ENCODE measurements at regions not wholly inside any gene's neighbourhood (a gene's known extent, or its start where the extent isn't known, plus 50 kb on each side); places are given as distances from the start of the nearest gene placed in this dataset.
"Not testable (repeated sequence)": the region's sequence is repeated elsewhere in the genome, so short reads cannot be mapped to it uniquely, and the experiment has no call there.

DNA sequence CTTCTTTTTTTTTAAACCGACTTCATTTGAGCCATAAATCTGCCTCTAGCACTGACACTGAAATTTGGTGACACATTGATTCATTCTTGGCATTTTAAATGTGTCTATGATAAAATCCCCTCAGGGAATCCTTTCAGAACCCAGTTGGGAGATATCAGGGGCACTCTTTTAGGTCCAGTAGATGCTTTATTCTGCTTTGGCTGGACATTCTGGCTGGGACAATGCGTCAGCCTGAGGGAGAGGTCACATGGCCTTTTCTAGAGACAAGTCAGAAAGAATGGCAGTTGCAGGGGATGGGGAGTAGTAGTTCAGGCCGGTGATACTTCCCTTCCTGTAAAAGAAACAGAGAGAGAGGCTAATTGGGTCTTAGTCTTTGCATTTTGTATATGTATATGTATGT is 63.1 kb downstream of the TRIM43 start:
- DNase-seq = not testable (repeated sequence)

DNA sequence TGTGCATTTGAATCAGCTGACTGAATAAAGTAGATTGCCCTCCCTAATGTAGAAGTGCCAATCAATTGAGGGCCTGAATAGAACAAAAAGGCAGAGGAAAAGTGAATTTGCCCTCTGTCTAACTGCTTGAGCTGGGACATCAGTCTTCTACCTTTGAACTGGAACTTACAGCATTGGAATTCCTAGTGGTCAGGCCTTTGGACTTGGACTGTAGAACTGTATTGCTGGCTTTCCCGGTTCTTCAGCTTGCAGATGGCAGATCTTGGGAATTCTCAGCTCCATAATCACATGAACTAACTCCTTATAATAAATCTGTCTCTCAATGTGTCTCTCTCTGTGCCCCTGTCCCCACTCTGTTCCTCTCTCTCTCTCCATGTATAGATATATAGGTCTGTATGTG is 64.8 kb downstream of the TRIM43 start:
- DNase-seq = not testable (repeated sequence)

DNA sequence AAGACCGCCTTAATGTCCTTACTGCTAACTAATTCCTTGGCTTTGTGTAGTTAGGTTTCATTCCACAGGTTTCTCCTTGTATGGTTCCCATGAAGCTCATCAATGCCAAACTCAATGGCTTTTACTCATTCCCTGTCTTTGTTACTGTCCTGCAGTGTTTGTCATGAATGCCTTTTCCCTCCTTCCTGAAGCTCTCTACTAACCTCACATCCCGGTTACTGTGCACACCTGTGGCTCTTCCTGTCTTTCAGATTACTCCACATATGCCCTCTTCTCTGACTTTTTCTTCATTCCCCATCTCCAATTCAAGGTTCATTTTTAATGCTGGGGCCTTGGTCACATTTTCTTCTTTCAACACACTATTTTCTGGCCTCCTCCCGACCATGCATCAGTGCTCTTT is 66.1 kb downstream of the TRIM43 start:
- not testable (repeated sequence) for DNase-seq

DNA sequence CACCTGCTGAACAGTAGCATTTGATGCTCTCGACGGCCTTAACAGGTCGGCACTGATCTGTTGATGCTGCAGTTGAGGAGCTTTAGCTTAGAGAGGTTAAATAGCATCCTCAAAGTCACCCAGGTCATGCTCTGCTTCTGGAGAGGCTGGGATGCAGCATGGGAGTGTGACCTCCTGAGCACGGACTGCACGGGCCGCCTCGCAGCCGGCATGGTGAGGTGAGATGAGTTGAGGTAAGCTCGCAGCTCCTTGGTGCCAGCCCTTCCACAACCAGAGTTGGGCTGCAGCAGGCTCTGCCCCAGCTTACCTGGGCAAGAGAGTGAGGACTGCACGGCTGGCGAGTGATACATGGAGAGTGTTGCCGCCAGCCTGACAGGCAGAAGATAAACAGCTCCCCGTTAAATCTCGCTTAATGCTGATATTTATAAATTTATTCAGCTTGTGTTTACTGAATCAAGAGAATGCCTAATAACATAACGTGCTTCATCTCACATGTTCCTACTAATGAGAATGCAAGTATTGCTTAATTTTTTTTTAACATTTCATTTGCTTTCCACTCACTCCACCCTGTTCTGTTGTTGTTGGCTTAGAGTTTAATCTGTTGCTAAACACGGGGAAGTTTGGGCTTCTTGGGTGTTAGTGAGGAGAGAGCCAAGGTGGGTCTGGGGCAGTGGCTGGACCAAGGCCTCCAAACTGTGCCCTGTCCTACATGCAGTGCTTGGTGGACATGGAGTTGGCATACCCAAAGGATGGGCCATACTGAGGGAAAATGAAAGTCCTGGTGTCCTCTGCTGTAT is 69.2 kb downstream of the TRIM43 start:
- not testable (repeated sequence) for DNase-seq

DNA sequence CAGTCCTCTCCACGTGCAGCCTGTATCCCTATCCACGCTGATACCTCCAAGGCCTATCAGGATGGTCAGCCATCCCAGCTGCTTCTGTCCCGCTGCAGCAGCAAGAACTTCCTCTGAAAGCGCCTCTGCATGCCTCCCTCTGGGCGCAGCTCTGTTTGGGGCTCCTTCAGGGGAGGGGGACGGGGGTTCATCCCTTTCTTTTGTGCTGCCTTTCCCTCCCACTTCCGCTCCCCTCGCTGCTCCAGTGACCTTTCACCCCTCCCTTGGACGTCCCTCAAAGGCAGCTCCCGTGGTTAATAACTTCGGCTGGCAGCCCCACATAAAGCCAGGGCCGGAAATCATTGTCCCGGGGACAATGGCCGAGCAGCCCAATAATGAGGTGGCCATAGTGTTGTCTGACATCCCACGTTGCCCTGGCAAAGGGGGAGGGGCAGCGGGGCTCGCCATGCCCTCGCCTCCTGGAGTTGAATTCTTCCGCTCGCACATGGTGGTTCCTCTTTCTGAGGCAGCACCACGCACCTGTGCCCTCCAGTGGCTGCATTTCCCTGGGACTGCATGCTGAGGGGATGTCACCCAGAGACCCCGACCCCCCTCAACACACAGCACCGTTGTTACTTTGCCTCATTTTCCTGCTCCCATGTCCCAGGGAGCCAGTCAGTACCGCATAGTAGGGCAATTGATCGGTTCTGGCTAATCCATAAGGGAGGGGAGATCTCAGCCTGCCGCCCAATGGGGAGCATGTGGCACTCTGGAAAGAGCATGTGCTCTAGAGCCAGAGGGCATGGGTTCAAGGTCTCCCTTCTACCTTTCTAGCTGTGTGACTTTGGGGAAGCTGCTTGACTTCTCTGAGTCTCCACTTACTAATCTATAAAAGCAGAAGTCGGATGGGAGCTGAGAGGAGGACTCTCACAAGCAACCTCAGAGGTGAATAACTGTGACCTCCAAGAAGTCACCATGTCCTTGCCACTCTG is 72.0 kb downstream of the TRIM43 start:
- not testable (repeated sequence) for DNase-seq

DNA sequence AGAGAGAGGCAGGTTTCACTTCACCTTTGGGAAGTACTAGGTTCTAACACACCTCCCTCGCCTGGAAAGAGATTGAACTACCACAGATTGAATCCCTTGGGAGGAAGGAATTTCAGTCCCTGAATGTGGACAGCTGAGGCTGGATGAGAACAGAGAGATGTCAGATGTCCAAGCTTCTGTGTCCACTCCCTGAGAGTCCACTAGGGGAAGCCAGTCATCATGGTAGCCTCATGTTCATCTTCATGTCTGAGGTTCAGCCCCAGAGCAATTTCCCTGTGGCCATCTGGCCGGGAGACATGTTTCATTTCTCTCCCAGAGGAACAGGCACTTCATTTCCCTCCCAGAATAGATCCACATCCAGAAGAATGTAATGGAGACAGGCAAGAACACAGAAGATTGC is 74.8 kb downstream of the TRIM43 start:
- DNase-seq = not testable (repeated sequence)

DNA sequence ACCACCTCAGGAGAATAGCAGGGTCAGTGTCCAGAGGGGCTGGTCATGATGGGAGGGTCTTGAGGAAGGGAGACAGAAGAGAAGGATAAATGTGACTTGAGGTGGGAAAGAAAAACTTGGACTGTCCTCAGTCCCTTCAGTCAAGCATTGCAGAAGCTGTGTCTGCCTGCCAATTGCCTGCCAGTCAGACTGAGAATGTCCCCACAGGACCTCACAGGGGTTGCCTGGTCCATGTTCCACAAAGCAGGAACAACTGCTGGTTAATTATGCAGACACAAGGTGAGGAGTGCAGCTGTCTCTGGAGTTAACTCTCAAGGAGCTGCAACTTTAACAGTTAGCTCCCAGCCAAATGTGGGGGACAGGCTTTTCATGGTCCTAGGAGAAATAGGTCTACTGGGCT is 75.7 kb downstream of the TRIM43 start:
- no peak for DNase-seq

DNA sequence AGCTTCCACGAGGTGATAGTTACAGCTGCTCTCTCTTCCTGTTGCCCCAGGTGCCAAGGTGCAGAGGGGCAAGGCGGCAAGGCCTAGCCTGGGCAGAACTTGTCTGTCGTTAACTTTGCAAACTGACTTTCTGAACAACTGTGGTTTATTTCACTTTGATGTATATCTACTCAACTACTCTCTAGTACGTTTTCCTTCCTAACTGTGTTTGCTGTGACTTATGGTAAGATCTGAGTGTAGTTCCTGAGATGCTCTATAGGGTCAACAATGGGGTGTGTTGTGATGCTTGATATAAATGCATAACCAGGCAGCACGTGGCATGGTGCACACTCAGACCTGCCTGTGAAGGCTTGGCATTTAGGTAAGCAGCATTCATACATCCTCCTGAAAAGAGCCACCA is 77.1 kb downstream of the TRIM43 start:
- DNase-seq = not testable (repeated sequence)

DNA sequence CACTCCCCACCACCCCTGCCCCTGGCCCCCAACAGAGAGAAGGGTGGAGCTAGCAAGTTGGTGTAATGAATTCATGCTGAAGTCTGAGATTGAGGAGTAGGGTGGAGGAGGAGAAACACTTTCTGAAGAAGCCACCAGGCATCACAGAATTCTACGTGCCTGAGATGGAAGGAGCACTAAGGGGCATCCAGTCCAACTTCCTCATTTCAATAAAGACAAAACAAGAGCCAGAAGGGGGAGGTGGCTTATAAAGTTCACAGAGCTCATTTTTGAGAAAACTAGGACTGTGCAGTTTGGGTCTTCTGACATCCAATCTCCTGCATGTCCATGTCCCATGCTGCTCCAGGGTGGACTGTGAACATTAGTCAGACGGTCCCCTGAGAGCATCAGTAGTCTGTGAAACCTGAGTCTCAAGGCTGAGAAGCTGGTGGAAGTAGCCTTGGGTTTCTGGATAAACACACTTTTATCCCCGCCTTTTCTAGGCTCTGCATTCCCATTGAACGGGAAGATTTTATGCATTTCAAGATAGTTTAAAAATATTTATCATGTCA is 77.7 kb downstream of the TRIM43 start:
- DNase-seq = no peak

DNA sequence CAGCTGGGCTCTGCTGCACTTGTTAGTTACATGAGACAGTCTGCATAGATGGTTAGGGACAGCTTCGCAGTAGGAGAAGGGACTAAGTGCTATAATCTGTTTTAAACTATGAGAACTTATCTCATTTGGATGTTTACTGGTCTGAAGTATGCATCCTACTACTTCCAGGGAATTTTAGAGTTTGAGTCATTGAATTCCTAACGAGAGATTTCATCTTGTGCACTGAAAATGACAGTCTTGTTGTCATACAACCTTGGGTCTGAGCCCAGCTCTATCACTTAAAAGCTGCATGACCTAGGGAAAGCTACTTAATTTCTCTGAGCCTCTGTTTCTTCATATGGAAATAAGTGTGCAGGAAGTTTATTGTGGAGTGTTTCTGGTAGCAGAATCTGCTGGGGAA is 78.4 kb downstream of the TRIM43 start:
- DNase-seq = no peak

DNA sequence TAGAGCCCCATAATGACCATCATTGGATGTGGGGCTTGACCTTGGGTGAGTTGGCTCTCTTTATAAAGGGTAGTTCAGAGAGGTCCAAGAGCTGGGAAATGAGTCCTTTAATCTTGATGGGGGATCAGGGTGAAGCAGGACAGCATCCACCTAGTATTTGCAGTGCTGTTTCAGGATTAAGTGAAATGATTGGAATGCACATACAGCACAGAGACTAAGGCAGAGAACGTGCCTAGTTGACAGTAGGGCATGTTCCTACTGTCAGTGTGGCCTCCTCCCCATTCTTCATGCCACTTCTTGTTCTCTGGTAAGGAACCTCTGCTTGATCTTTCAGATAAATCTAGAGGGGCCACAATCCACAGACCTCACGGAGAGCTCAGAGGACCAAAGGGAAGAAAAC is 78.9 kb downstream of the TRIM43 start:
- no peak for DNase-seq

DNA sequence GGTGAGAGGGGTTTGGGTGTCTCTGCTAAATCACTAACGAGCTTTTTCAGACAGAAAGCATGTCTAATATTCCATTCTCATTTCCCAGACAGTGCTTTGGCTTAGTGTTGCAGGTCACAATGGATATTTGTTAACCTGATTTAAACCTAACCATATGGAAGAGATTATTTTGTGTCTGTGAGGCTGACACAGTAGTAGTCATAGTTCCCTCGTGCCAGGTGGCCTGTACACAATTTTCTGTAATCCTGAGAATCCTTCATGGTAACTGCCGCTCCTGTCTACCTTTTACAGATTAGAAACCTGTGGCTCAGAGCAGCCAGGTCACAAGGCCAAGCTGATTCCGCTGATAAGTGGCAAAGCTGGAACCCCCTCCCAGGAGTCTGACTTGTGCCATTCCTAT is 79.4 kb downstream of the TRIM43 start:
- not testable (repeated sequence) for DNase-seq

DNA sequence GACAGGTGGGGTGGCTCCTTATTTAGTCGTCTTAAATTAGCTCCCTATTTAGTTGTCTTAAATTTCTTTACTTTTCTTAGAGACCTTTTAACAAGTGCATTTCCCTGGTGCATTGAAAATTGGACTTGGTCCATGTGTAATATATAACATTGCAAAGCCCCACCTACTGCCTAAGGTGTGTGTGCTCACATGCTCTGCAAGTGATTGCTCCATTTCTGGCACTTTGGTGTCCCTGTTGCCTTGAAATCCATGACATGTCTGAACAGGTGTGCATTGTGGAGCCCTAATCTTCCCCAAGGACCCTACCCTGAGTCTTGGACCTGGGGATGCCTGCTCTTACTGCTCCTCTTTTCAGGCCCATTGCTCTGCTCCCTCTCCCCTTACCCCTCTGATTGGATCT is 80.2 kb downstream of the TRIM43 start:
- DNase-seq = not testable (repeated sequence)

DNA sequence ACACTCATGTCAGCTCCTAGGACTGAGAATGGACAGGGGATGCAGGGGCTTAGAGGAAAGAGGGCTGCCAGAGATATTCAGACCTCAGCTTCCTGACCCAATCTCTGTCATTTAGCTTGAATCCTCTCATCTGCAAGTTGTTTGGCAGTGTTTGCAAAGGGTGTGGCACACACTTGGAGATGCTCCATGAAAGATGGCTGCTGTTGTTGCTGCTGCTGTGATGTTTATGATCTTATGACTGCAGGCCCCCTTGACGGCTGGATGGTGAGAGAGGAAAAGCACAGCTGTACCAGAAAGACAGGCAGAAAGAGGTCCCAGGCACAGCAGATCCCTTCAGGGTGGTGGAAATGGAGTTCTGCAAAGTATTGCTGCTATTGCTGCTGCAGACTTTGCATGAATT is 80.7 kb downstream of the TRIM43 start:
- not testable (repeated sequence) for DNase-seq

DNA sequence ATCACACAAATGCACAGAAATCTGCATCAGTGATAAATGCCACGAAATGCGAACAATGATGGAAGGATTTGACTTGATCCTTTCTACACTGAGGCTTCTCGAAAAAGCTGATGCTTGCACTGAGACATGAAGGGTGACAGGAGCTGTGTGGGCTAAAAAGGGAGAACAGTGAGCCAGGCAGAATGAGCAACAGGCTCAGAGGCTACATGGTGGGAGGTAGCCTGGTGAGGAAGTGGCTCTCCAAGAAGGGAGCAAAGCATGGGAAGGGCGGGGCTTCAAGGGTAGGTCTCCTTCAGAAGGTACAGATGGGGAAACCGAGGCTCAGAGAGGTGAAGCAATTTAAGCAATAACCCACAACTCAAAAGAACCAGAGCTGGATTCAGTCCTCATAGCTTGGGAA is 82.4 kb downstream of the TRIM43 start:
- no peak for DNase-seq

DNA sequence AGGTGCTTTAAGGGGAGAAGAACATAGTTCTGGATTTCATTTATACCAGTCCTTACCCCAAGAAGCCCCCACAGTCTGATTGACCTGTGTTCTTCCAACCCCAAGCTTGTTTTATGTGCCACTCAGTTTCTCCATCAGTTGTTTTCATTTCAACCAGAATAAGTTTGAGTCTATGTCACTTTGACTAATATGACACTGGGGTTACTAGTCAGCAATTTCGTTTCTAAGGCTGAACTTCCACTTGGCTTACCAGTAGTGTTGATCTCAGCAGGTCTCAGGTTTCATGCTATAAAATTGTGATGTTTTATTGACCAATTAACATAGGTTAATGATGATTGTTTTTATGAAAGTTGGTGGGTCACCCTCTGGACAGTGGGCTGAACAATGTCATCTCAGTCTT is 84.8 kb downstream of the TRIM43 start:
- DNase-seq = not testable (repeated sequence)

DNA sequence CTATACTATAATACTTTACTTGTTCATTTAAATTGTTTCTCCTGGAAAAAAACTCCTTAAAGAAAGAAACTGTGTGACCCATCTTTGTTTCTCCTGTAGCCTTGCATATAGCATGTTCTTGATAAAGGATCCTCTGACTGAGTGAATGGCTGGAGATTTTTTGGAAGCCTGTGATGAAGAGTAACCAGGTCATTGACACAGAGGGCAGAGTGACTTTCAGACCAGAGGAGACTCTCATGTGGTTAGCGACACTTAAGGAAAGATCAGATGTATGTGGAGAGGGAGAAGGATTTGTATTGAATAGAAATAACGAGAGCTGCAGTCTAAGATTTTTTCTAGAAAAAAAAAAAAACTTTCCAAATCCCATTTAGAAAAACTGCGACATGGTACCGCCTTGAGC is 85.5 kb downstream of the TRIM43 start:
- DNase-seq = no peak

DNA sequence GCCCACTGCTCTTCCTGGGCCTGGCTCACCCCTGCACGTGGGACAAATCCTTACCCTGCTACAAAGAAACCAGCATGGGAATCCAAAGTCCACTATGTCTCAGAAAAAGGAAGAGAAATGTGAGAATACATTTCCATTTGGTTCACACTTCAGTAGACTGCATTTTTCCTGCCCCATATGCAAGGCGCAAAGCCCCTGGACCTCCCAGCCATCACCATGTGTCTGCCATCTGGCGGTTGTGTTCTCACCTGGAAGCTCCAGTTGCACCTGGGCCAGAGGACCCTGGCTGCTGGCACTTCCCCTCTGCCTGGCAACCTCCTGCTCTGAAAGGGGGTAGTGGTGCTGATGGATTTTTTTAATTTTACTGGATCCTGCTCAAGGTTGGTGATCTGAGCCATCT is 86.0 kb downstream of the TRIM43 start:
- not testable (repeated sequence) for DNase-seq

DNA sequence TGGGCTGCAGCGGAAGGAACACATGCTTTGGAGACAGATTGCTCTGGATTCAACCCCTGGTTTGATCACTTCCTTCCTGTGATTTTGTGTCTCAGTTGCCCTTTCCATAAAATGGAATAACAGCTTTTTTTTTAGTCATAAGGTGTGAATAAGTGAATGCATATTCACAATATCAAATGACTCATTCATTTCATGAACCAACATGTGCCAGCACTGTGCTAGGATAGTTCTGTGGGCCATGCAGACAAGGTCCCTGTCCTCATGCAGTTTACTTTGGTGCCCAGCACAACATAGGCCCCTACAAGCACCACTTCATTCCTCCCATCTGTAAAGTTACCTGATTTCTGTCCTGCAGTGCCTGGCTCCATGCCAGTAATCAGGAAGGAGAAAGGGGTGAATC is 89.4 kb downstream of the TRIM43 start:
- DNase-seq = not testable (repeated sequence)

DNA sequence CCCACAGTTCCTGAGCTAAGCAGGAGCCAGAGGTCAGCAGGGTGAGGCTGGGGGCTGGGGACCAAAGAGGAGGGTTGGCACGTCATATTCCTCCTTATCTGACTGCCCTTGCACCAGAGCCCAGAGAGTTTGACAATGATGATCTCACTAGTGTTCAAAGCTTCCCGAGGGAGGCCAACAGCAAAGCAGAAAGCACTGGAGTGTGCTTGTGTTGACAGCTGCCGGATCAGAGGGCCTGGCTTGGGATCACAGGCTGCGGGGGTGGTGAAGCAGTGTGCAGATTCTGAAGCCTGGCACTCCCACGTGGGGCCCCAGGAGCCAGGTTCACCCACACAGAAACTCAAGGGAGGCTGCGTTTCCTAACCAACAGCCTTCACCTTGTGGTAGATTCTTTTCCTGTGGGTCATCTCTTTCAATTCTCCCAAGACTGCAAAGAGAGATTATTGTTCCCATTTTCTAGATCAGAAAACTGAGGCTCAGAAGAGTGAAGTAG is 89.8 kb downstream of the TRIM43 start:
- DNase-seq = not testable (repeated sequence)

DNA sequence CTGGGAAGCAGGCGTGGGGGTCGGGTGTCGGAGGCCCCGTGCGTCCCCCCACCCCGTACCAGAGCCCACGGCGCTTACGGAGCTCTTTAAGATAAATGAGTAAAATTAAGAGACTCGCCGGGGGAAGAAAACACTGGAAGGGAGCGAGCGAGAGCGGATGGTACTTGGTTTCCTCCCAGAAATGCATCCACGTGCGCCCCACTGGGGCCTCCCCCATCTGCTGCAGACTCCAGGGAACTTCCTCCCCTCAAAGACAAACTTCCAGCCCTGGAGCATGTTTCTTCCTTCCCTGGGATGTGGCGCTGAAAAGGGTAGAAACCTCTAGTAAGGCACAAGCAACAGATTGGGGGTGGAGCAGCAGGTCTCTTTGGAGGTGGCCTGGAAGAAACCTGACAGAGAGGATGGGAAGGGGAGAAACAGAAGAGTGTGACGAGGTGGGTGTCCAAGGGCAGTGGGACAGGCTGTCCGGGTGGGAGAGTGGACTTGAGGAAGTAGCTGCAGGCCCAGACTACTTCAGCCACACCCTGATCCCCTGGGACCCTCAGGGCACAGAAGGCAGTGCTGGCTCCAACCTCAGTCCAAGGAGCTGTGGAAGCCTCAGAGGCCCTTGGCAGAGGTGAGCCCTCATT is 91.2 kb downstream of the TRIM43 start:
- DNase-seq = not testable (repeated sequence)

DNA sequence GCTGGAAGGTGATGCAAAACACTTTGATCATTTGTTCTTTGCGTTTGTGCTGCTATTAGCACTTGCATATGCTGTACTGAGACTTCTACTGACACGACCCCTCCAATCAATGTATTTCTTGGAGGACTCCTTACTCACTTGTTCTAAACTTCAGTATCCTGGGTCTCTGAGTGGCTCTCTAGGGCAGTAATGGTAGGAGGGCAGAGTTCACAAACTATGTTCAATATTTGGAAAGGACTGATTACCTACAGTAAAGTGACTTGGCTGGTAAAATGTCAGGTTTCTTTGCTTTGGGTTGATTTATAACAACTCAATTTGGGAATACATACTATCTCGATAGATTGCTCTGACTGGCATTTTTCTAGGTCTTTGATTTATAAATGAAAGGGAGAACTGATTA is 93.7 kb downstream of the TRIM43 start:
- no peak for DNase-seq
